ENCODE measurements at regions not wholly inside any gene's neighbourhood (a gene's known extent, or its start where the extent isn't known, plus 50 kb on each side); places are given as distances from the start of the nearest gene placed in this dataset.

- Histone ChIP-seq H3K9me2 (replicated peaks; ENCODE audit: control insufficient read depth, low read length) (no peaks in the 10 kb centered on the region), H3K27ac (ENCODE audit: low read depth, low read length) (no peak overlapping the region), H3K4me1 (ENCODE audit: control insufficient read depth, low read length) (no peaks in the 10 kb centered on the region), H4K20me1 (ENCODE audit: control insufficient read depth, insufficient read depth, low read depth, low read length) (no peaks in the 10 kb centered on the region), H3K4me3 (ENCODE audit: low read length) (no peak overlapping the region), H3K79me2 (ENCODE audit: control insufficient read depth, low read length) (no peaks in the 10 kb centered on the region), H3K36me3 (ENCODE audit: control insufficient read depth, low read length) (no peaks in the 10 kb centered on the region), H3K4me2 (ENCODE audit: low read length) (no peak overlapping the region), H3K27me3 (ENCODE audit: control insufficient read depth, low read length) (no peaks in the 10 kb centered on the region), H3K9me3 (ENCODE audit: control insufficient read depth, insufficient read depth, low read length) (no peaks in the 10 kb centered on the region), H3F3A (ENCODE audit: control insufficient read depth, insufficient read depth) (no peaks in the 10 kb centered on the region)
- TF ChIP-seq EZH2phosphoT487 (IDR thresholded peaks at IDR 0.05; ENCODE audit: borderline replicate concordance, low read length) (no peak), CTCF (IDR thresholded peaks at IDR 0.05; ENCODE audit: low read depth, low read length, poor library complexity, severe bottlenecking) (no peak)
Observed at GRCh38 chr13:90094357-90094756, 1253.1 kb upstream of the MIR17HG start.

GRCh38 chr13:90098577-90098976 lies 1248.9 kb upstream of the MIR17HG start:
- Histone ChIP-seq H3K27ac (ENCODE audit: low read depth, low read length) (no peak overlapping the region), H3K4me2 (ENCODE audit: low read length) (no peak overlapping the region), H3K9me2 (replicated peaks; ENCODE audit: control insufficient read depth, low read length) (no peaks in the 10 kb centered on the region), H3K36me3 (ENCODE audit: control insufficient read depth, low read length) (no peaks in the 10 kb centered on the region), H3F3A (ENCODE audit: control insufficient read depth, insufficient read depth) (no peaks in the 10 kb centered on the region), H3K4me3 (ENCODE audit: low read length) (no peak overlapping the region), H3K9me3 (ENCODE audit: control insufficient read depth, insufficient read depth, low read length) (no peaks in the 10 kb centered on the region), H3K4me1 (ENCODE audit: control insufficient read depth, low read length) (no peaks in the 10 kb centered on the region), H3K79me2 (ENCODE audit: control insufficient read depth, low read length) (no peaks in the 10 kb centered on the region), H3K27me3 (ENCODE audit: control insufficient read depth, low read length) (no peaks in the 10 kb centered on the region), H4K20me1 (ENCODE audit: control insufficient read depth, insufficient read depth, low read depth, low read length) (no peaks in the 10 kb centered on the region)
- no peak for TF ChIP-seq CTCF (IDR thresholded peaks at IDR 0.05; ENCODE audit: low read depth, low read length, poor library complexity, severe bottlenecking)
- TF ChIP-seq EZH2phosphoT487 (IDR thresholded peaks at IDR 0.05; ENCODE audit: borderline replicate concordance, low read length) = no peak

- Histone ChIP-seq H3K9me3 (ENCODE audit: control insufficient read depth, insufficient read depth, low read length) (peaks cover 1% of the 10 kb centered on the region; the same call in 1 of the 2 replicates), H3K4me1 (ENCODE audit: control insufficient read depth, low read length) (no peaks in the 10 kb centered on the region), H3F3A (ENCODE audit: control insufficient read depth, insufficient read depth) (no peaks in the 10 kb centered on the region), H4K20me1 (ENCODE audit: control insufficient read depth, insufficient read depth, low read depth, low read length) (no peaks in the 10 kb centered on the region), H3K27me3 (ENCODE audit: control insufficient read depth, low read length) (no peaks in the 10 kb centered on the region), H3K79me2 (ENCODE audit: control insufficient read depth, low read length) (no peaks in the 10 kb centered on the region), H3K27ac (ENCODE audit: low read depth, low read length) (no peak overlapping the region), H3K36me3 (ENCODE audit: control insufficient read depth, low read length) (no peaks in the 10 kb centered on the region), H3K4me2 (ENCODE audit: low read length) (no peak overlapping the region), H3K9me2 (replicated peaks; ENCODE audit: control insufficient read depth, low read length) (no peaks in the 10 kb centered on the region), H3K4me3 (ENCODE audit: low read length) (no peak overlapping the region)
- TF ChIP-seq EZH2phosphoT487 (IDR thresholded peaks at IDR 0.05; ENCODE audit: borderline replicate concordance, low read length) = no peak
- TF ChIP-seq CTCF (IDR thresholded peaks at IDR 0.05; ENCODE audit: low read depth, low read length, poor library complexity, severe bottlenecking) = no peak
Observed at GRCh38 chr13:90099847-90100246, 1247.6 kb upstream of the MIR17HG start.
